Kidney epithelial cell (primary cell): ENCODE measurements at regions not wholly inside any gene's neighbourhood (a gene's known extent, or its start where the extent isn't known, plus 50 kb on each side); places are given as distances from the start of the nearest gene placed in this dataset.

Source experiments
- DNase-seq: peaks from one replicate; pipeline ENCODE4 v3.0.0-alpha.2; 2010; ENCODE audit warnings: low read depth
- H3K27me3 ChIP-seq: 2 replicates; pipeline ENCODE4 v1.6.0; 2011; ENCODE audit warnings: low read length; ENCODE audit not compliant: control insufficient read depth, insufficient read depth
- H3K36me3 ChIP-seq: 2 replicates; pipeline ENCODE4 v1.5.1; 2011; ENCODE audit warnings: low read length; ENCODE audit not compliant: control insufficient read depth, insufficient read depth
- H3K4me3 ChIP-seq: 2 replicates; pipeline ENCODE4 v1.5.1; 2011; ENCODE audit warnings: low read depth, mild to moderate bottlenecking, control low read depth, low read length
- CTCF ChIP-seq: IDR thresholded peaks from 2 replicates; pipeline ENCODE4 v1.5.1; 2011; ENCODE audit warnings: mild to moderate bottlenecking, moderate library complexity, low read length, control low read depth, inconsistent platforms; ENCODE audit not compliant: insufficient read depth, poor library complexity, severe bottlenecking

- H3K27me3 ChIP-seq: no peaks in the 10 kb centered on the region
- no peak for TF ChIP-seq CTCF
- no peaks in the 10 kb centered on the region for H3K36me3 ChIP-seq
- no peak for DNase-seq
- H3K4me3 ChIP-seq: no peak overlapping the region
These were observed 50.3 kb upstream of the HMHB1 start for GRCh38 chr5:143761663-143762062.

GRCh38 chr5:143760755-143761154 is 51.2 kb upstream of the HMHB1 start:
- DNase-seq: no peak
- H3K36me3 ChIP-seq: no peaks in the 10 kb centered on the region
- no peaks in the 10 kb centered on the region for H3K27me3 ChIP-seq
- H3K4me3 ChIP-seq: no peak overlapping the region
- TF ChIP-seq CTCF: no peak

GRCh38 chr5:143760131-143760505 is 51.8 kb upstream of the HMHB1 start:
- no peak for TF ChIP-seq CTCF
- Histone ChIP-seq H3K36me3 (no peaks in the 10 kb centered on the region), H3K27me3 (no peaks in the 10 kb centered on the region), H3K4me3 (no peak overlapping the region)
- DNase-seq: no peak

- Histone ChIP-seq H3K36me3 (no peaks in the 10 kb centered on the region), H3K27me3 (no peaks in the 10 kb centered on the region), H3K4me3 (no peak overlapping the region)
- no peak for TF ChIP-seq CTCF
- no peak for DNase-seq
These were observed 52.4 kb upstream of the HMHB1 start for GRCh38 chr5:143759396-143760130.

- H3K36me3 ChIP-seq: no peaks in the 10 kb centered on the region
- DNase-seq: no peak
- no peak overlapping the region for H3K4me3 ChIP-seq
- H3K27me3 ChIP-seq: no peaks in the 10 kb centered on the region
- TF ChIP-seq CTCF: no peak
These were observed 53.2 kb upstream of the HMHB1 start for GRCh38 chr5:143758750-143759149.

GRCh38 chr5:143758015-143758414 is 53.9 kb upstream of the HMHB1 start:
- no peak for DNase-seq
- no peaks in the 10 kb centered on the region for H3K27me3 ChIP-seq
- H3K4me3 ChIP-seq: no peak overlapping the region
- H3K36me3 ChIP-seq: no peaks in the 10 kb centered on the region
- TF ChIP-seq CTCF: no peak
